Gastroesophageal sphincter (tissue), 4 donors: ENCODE measurements at regions not wholly inside any gene's neighbourhood (a gene's known extent, or its start where the extent isn't known, plus 50 kb on each side); places are given as distances from the start of the nearest gene placed in this dataset.

Source experiments
- ATAC-seq: fragments of 150-250 bp; one replicate; pipeline ENCODE4 v1.9.1; 2016; ENCODE audit warnings: mild to moderate bottlenecking, moderate library complexity
- H3K27ac ChIP-seq, 4 donors: fragments of 200-600 bp; sonication (generic) in 3 of 4; 1 replicate in 3 of 4; 2 replicates in 1 of 4; pipeline ENCODE4 v1.5.1; 2016 to 2019
- H3K27me3 ChIP-seq: fragments of 200-600 bp; sonication (generic); one replicate; pipeline ENCODE4 v1.5.1; 2019
- H3K36me3 ChIP-seq, 2 donors: fragments of 200-600 bp; sonication (generic); one replicate each; pipeline ENCODE4 v1.5.1; 2019; ENCODE audit warnings: control low read depth in 1 of 2
- H3K4me1 ChIP-seq, 3 donors: fragments of 200-600 bp; sonication (generic); 1 replicate in 2 of 3; 2 replicates in 1 of 3; pipeline ENCODE4 v1.5.1; 2016 to 2019; ENCODE audit warnings: control low read depth in 2 of 3
- H3K4me3 ChIP-seq, 2 donors: fragments of 200-600 bp; sonication (generic); one replicate each; pipeline ENCODE4 v1.5.1; 2019; ENCODE audit warnings: mild to moderate bottlenecking in 1 of 2, moderate library complexity in 1 of 2
- H3K9me3 ChIP-seq, 3 donors: fragments of 200-600 bp; sonication (generic); one replicate each; pipeline ENCODE4 v1.5.1; 2017 to 2019; ENCODE audit warnings: control low read depth in 2 of 3
- EP300 ChIP-seq: sonication (generic); formaldehyde crosslinking; IDR thresholded peaks from one replicate; pipeline ENCODE4 v1.6.1; 2017; ENCODE audit warnings: antibody characterized with exemption, mild to moderate bottlenecking
- POLR2A ChIP-seq, 2 donors: fragments of 450-650 bp; IDR thresholded peaks; one replicate each; pipeline ENCODE4 v1.6.1; 2017; ENCODE audit warnings: antibody characterized with exemption in 2 of 2, mild to moderate bottlenecking in 2 of 2, moderate library complexity in 1 of 2
- POLR2AphosphoS5 ChIP-seq: sonication (generic); formaldehyde crosslinking; IDR thresholded peaks from one replicate; pipeline ENCODE4 v1.6.1; 2017; ENCODE audit warnings: antibody characterized with exemption
- WGBS, 2 donors: methylation state at CpG; one replicate each; pipeline ENCODE4 v1.1.5; 2018; ENCODE audit warnings: low coverage in 1 of 2; 5-methylcytosine and 5-hydroxymethylcytosine counted together
- TF ChIP-seq, protein P1 (sequence below), 4 experiments: fragments of 200-600 bp in 2 of 4; fragments of 450-650 bp in 2 of 4; sonication (generic) in 1 of 4; IDR thresholded peaks; one replicate each; pipeline ENCODE4 v1.5.1; 2017 to 2019; ENCODE audit warnings: antibody characterized with exemption in 4 of 4, mild to moderate bottlenecking in 2 of 4, moderate library complexity in 2 of 4

DNA sequence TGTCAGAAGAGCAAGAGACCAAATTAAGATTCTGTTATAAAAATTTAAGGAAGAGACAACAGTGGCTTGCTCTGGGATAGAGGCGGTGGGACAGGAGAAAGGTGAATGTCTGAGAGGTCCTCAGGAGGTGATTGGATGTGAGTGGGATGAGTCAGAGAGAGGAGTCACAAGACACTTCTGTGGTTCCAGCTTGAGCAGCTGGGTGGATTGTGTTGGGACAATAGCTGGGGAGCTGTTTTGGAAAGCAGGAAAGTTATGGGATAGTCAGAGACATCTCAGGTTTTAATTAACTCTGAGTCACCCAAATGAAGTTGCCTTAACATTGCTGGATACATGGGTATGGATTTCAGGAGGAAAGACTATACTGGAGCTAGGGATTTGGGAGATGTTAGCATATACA lies 218.0 kb upstream of the TRIB2 start:
- TF ChIP-seq POLR2AphosphoS5 (no peak), POLR2A (IDR thresholded peaks at IDR 0.05) (no peak), EP300 (no peak)
- TF ChIP-seq, protein P1, sequence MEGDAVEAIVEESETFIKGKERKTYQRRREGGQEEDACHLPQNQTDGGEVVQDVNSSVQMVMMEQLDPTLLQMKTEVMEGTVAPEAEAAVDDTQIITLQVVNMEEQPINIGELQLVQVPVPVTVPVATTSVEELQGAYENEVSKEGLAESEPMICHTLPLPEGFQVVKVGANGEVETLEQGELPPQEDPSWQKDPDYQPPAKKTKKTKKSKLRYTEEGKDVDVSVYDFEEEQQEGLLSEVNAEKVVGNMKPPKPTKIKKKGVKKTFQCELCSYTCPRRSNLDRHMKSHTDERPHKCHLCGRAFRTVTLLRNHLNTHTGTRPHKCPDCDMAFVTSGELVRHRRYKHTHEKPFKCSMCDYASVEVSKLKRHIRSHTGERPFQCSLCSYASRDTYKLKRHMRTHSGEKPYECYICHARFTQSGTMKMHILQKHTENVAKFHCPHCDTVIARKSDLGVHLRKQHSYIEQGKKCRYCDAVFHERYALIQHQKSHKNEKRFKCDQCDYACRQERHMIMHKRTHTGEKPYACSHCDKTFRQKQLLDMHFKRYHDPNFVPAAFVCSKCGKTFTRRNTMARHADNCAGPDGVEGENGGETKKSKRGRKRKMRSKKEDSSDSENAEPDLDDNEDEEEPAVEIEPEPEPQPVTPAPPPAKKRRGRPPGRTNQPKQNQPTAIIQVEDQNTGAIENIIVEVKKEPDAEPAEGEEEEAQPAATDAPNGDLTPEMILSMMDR (IDR thresholded peaks at IDR 0.05): no peak
- 95 to 100% methylated on average over 1 of the region's 1 CpG for WGBS, 2 donors
- no peak for ATAC-seq
- Histone ChIP-seq H3K9me3 (no peaks in the 10 kb centered on the region), H3K36me3 (no peaks in the 10 kb centered on the region), H3K4me1 (no peaks in the 10 kb centered on the region), H3K27me3 (no peaks in the 10 kb centered on the region), H3K27ac (no peak overlapping the region), H3K4me3 (no peak overlapping the region)

DNA sequence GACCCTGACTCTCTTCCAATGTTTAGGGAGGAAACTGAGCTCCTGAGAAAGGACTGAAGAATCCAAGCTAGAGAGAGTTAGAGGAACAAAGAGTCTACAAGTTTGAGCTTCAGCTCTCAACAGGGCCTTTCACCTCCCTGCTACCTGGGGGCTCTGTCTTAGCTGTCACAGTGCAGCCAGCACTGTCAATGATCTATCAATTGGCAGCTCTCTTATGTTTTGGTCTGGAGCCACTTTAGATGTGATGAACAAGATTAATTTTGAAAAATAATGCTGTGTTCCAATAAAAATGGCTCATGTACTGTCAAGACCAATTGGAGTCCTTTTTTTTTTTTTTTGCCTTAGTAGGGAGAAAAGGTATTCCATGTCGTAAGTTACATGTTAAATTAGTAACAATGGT lies 215.8 kb upstream of the TRIB2 start:
- no peaks in the 10 kb centered on the region for H3K36me3 ChIP-seq
- no peaks in the 10 kb centered on the region for H3K9me3 ChIP-seq
- H3K27ac ChIP-seq: peak overlapping the region in 3 of 4 donors; percentile 7 to 53 (median 44)
- H3K4me1 ChIP-seq: no peaks in the 10 kb centered on the region
- 86 to 90% methylated on average over 1 of the region's 1 CpG for WGBS, 2 donors
- no peak for ATAC-seq
- no peak overlapping the region for H3K4me3 ChIP-seq
- H3K27me3 ChIP-seq: no peaks in the 10 kb centered on the region
- TF ChIP-seq, protein P1 (IDR thresholded peaks at IDR 0.05): no peak
- TF ChIP-seq POLR2A (IDR thresholded peaks at IDR 0.05) (no peak), POLR2AphosphoS5 (no peak), EP300 (no peak)

- H3K4me3 ChIP-seq: no peak overlapping the region
- WGBS, 2 donors: 63 to 67% methylated on average over 4 of the region's 4 CpGs
- no peaks in the 10 kb centered on the region for H3K4me1 ChIP-seq
- TF ChIP-seq, protein P1 (IDR thresholded peaks at IDR 0.05): no peak
- TF ChIP-seq POLR2A (IDR thresholded peaks at IDR 0.05) (no peak), POLR2AphosphoS5 (no peak), EP300 (no peak)
- peak; percentile 71 for ATAC-seq
- no peaks in the 10 kb centered on the region for H3K27me3 ChIP-seq
- H3K27ac ChIP-seq: peak overlapping the region in 1 of 4 donors; percentile 10
- H3K36me3 ChIP-seq: no peaks in the 10 kb centered on the region
- no peaks in the 10 kb centered on the region for H3K9me3 ChIP-seq
Observed at GRCh38 chr2:12501469-12502158, 215.1 kb upstream of the TRIB2 start.

DNA sequence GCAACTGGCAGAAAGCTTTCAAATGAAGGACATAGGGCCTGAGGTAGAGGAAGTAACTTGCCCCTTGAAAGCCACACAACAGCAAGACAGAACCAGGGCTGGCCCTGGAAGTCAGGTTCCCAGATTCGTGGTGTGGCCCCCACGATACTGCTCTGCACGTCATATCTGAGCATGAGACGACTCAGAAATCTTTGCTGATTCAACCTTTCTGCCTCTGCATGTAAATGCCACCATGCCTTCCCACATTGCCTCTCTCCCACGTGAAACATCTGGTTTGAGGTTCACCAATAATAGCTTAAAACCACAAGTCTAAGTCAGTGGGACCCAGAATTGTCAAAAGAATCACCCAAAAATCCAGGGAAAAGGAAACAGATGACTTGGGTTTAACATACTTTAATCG lies 214.0 kb upstream of the TRIB2 start:
- Histone ChIP-seq H3K9me3 (no peaks in the 10 kb centered on the region), H3K36me3 (no peaks in the 10 kb centered on the region), H3K4me3 (no peak overlapping the region), H3K4me1 (no peaks in the 10 kb centered on the region), H3K27ac (no peak overlapping the region), H3K27me3 (no peaks in the 10 kb centered on the region)
- no peak for ATAC-seq
- TF ChIP-seq POLR2A (IDR thresholded peaks at IDR 0.05) (no peak), EP300 (no peak)
- TF ChIP-seq, protein P1 (IDR thresholded peaks at IDR 0.05): no peak
- WGBS, 2 donors: 88 to 98% methylated on average over 5 to 6 of the region's 6 CpGs

GRCh38 chr2:12504443-12504842 lies 212.3 kb upstream of the TRIB2 start:
- no peak for ATAC-seq
- no peaks in the 10 kb centered on the region for H3K9me3 ChIP-seq
- H3K4me1 ChIP-seq: no peaks in the 10 kb centered on the region
- no peak overlapping the region for H3K4me3 ChIP-seq
- 62 to 80% methylated on average over 2 to 4 of the region's 4 CpGs for WGBS, 2 donors
- TF ChIP-seq, protein P1 (IDR thresholded peaks at IDR 0.05): no peak
- no peaks in the 10 kb centered on the region for H3K36me3 ChIP-seq
- no peaks in the 10 kb centered on the region for H3K27me3 ChIP-seq
- H3K27ac ChIP-seq: no peak overlapping the region
